ENCODE measurements at regions not wholly inside any gene's neighbourhood (a gene's known extent, or its start where the extent isn't known, plus 50 kb on each side); places are given as distances from the start of the nearest gene placed in this dataset.

DNA sequence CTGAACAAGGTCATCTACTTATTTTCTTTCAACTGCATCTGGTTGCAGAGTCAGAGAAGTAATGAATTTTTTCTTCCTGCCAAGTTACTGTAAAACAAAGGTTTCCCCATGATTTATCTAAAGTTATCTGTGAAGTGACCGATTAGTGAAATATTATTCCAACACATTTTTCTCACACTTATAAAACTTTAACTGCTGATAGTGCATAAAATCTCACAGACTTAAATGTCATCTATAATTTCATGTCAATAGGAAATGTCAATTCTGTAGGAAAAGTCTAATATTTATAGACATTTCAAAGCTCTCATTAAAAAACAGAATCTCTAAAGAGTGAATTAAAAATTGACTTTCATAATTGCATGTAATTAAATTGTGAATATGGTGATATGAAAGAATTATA is 397.2 kb downstream of the SLITRK1 start:
- BruUV-seq (replicated peaks), result no TSS peak
- no peaks in the 10 kb centered on the region for H3K9me3 Mint-ChIP-seq (ENCODE audit: unreplicated experiment)
- H3K4me1 Mint-ChIP-seq (ENCODE audit: insufficient read depth, unreplicated experiment), result peaks cover 4% of the 10 kb centered on the region
- DNase-seq (ENCODE audit: unreplicated experiment), result no peak
- no peak overlapping the region for H3K4me3 Mint-ChIP-seq (ENCODE audit: unreplicated experiment)
- H3K36me3 Mint-ChIP-seq (ENCODE audit: insufficient read depth, unreplicated experiment), result no peaks in the 10 kb centered on the region
- intact Hi-C loops (cut with micrococcal nuclease), result no loop called here
- H3K27me3 Mint-ChIP-seq (ENCODE audit: insufficient read depth, unreplicated experiment), result no peaks in the 10 kb centered on the region
- no peak for TF ChIP-seq CTCF (IDR thresholded peaks at IDR 0.05; ENCODE audit: unreplicated experiment)
- no peak overlapping the region for H3K27ac Mint-ChIP-seq (ENCODE audit: low read depth, unreplicated experiment)
- ChIA-PET POLR2A (no interaction called here), CTCF (no interaction called here)

DNA sequence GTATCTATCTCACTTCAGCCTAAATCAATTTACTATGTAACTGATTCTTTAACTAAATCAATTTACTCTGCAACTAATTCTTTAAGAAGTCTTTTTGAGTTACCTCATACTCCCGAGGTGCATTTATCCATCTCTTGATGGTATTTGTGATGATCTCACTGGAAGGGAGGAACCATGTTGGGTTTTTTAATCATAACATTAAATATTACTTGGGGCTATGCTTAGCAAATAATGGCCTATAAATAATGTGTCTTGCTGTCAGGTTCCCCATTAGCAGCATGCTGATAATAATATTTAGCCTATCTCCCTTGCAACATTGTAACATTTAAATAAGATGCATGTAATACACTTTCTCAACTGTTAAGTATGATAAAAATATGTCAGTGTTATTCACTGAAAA is 411.3 kb downstream of the SLITRK1 start:
- ChIA-PET POLR2A (interaction anchor here (1.2 kb wide), 1 partner anchor 15 kb away, joined by 5 read pairs; no protein-coding TSS in a partner anchor), CTCF (no interaction called here)
- peaks cover 7% of the 10 kb centered on the region for H3K9me3 Mint-ChIP-seq (ENCODE audit: unreplicated experiment)
- peaks cover 6% of the 10 kb centered on the region for H3K36me3 Mint-ChIP-seq (ENCODE audit: insufficient read depth, unreplicated experiment)
- intact Hi-C loops (cut with micrococcal nuclease), result no loop called here
- no peak overlapping the region for H3K4me3 Mint-ChIP-seq (ENCODE audit: unreplicated experiment)
- H3K4me1 Mint-ChIP-seq (ENCODE audit: insufficient read depth, unreplicated experiment), result peaks cover 7% of the 10 kb centered on the region
- no peak for DNase-seq (ENCODE audit: unreplicated experiment)
- H3K27me3 Mint-ChIP-seq (ENCODE audit: insufficient read depth, unreplicated experiment), result no peaks in the 10 kb centered on the region
- H3K27ac Mint-ChIP-seq (ENCODE audit: low read depth, unreplicated experiment), result no peak overlapping the region
- TF ChIP-seq CTCF (IDR thresholded peaks at IDR 0.05; ENCODE audit: unreplicated experiment), result no peak
- BruUV-seq (replicated peaks), result no TSS peak

DNA sequence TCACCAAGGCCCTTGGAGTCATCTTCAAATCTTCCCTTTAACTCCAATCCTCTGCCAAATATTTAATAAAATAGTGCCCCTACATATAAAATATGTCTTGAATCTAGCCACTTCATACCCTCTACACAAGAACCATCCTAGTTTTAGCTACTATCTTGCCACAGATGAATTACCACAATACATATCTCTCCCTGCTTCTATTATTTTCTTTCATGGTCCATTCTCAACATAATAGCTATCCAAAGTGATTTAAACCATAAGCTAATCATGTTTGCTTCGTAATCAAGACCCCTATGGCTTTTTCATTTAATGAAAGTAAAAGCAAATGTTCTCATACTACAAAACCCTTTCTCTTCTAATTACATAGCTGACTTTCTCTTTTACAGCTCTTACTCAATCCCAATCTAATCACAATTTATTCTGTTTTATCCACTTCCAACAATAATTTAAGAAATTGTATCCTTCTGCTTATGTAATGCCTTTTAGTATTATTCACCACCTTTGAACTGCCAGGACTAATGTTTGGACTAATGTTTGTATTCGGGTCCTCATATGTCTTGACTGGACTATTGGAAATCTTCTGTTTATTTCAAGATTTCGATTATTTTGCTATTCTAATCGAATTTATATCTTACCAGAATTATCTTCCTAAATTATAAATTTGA is 412.0 kb downstream of the SLITRK1 start:
- H3K36me3 Mint-ChIP-seq (ENCODE audit: insufficient read depth, unreplicated experiment), result peaks cover 6% of the 10 kb centered on the region
- no peak for DNase-seq (ENCODE audit: unreplicated experiment)
- H3K4me3 Mint-ChIP-seq (ENCODE audit: unreplicated experiment), result no peak overlapping the region
- POLR2A ChIA-PET, result interaction anchor here (1.2 kb wide), 2 partner anchors 14 to 16 kb away, joined by 3 to 5 read pairs; no protein-coding TSS in a partner anchor
- peaks cover 7% of the 10 kb centered on the region for H3K4me1 Mint-ChIP-seq (ENCODE audit: insufficient read depth, unreplicated experiment)
- no peaks in the 10 kb centered on the region for H3K27me3 Mint-ChIP-seq (ENCODE audit: insufficient read depth, unreplicated experiment)
- BruUV-seq (replicated peaks), result no TSS peak
- intact Hi-C loops (cut with micrococcal nuclease), result no loop called here
- TF ChIP-seq CTCF (IDR thresholded peaks at IDR 0.05; ENCODE audit: unreplicated experiment), result no peak
- peak overlapping the region; percentile 65 for H3K27ac Mint-ChIP-seq (ENCODE audit: low read depth, unreplicated experiment)
- CTCF ChIA-PET, result interaction anchor here (0.7 kb wide), 1 partner anchor 628 kb away, joined by 3 read pairs; no protein-coding TSS in a partner anchor
- peaks cover 7% of the 10 kb centered on the region for H3K9me3 Mint-ChIP-seq (ENCODE audit: unreplicated experiment)

DNA sequence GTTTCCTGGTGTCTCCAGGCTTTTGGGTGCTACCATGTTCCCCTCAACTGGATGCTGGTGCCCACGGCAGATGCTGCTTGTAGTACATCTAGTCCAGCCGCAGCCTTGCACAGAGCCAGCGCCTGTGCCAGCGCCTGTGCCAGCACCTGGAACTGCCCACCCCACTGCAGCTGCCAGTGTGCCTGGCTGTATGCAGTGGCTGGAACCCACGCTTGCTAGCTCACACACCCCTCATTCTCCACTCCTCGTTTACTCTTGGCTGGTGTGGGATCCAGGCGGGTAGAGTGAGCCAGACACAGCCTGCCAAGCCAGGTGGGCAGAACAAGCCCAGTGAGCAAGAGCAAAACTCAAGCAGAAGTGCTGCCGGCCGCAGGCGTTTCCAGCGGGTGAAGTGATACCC is 428.6 kb downstream of the SLITRK1 start:
- ChIA-PET POLR2A (no interaction called here), CTCF (interaction anchor here (0.6 kb wide), 1 partner anchor 12 kb away, joined by 3 read pairs; no protein-coding TSS in a partner anchor)
- peaks cover 6% of the 10 kb centered on the region for H3K36me3 Mint-ChIP-seq (ENCODE audit: insufficient read depth, unreplicated experiment)
- no peak for TF ChIP-seq CTCF (IDR thresholded peaks at IDR 0.05; ENCODE audit: unreplicated experiment)
- DNase-seq (ENCODE audit: unreplicated experiment), result no peak
- no peaks in the 10 kb centered on the region for H3K9me3 Mint-ChIP-seq (ENCODE audit: unreplicated experiment)
- no peak overlapping the region for H3K4me3 Mint-ChIP-seq (ENCODE audit: unreplicated experiment)
- BruUV-seq (replicated peaks), result no TSS peak
- peaks cover 22% of the 10 kb centered on the region for H3K4me1 Mint-ChIP-seq (ENCODE audit: insufficient read depth, unreplicated experiment)
- H3K27ac Mint-ChIP-seq (ENCODE audit: low read depth, unreplicated experiment), result no peak overlapping the region
- intact Hi-C loops (cut with micrococcal nuclease), result no loop called here
- H3K27me3 Mint-ChIP-seq (ENCODE audit: insufficient read depth, unreplicated experiment), result no peaks in the 10 kb centered on the region
